Head of caudate nucleus (tissue), 42 donors: ENCODE measurements at regions not wholly inside any gene's neighbourhood (a gene's known extent, or its start where the extent isn't known, plus 50 kb on each side); places are given as distances from the start of the nearest gene placed in this dataset.

Experiments used
- DNase-seq, 42 donors: peaks; one replicate each; pipeline versions ENCODE4 v3.0.0 to v3.0.0-alpha.2; 2020 to 2021; ENCODE audit warnings: mixed read lengths in 7 of 42
- intact Hi-C: fragments of 100-400 bp; cut with DNase I; formaldehyde crosslinking; loops from one replicate; pipeline ENCODE4 v1.15.0; 2022

- intact Hi-C loops = no loop called here
- no peak for DNase-seq
Observed at GRCh38 chr1:177556163-177556562, 385.4 kb downstream of the BRINP2 start.

- DNase-seq = no peak
- intact Hi-C loops = no loop called here
Observed at GRCh38 chr1:177547200-177547599, 376.4 kb downstream of the BRINP2 start.

GRCh38 chr1:177546346-177546745 lies 375.6 kb downstream of the BRINP2 start:
- intact Hi-C loops = no loop called here

GRCh38 chr1:177526201-177526600 lies 355.4 kb downstream of the BRINP2 start:
- intact Hi-C loops = no loop called here
- no peak for DNase-seq

More at GRCh38 chr1:177546346-177546745, 375.6 kb downstream of the BRINP2 start:
- DNase-seq = no peak

GRCh38 chr1:177525176-177525575 lies 354.4 kb downstream of the BRINP2 start:
- intact Hi-C loops = no loop called here
- DNase-seq = no peak

GRCh38 chr1:177517546-177517945 lies 346.8 kb downstream of the BRINP2 start:
- intact Hi-C loops = no loop called here
- no peak for DNase-seq

GRCh38 chr1:177514207-177514606 lies 343.4 kb downstream of the BRINP2 start:
- no peak for DNase-seq
- intact Hi-C loops = no loop called here

- intact Hi-C loops = no loop called here
Observed at GRCh38 chr1:177511036-177511435, 340.3 kb downstream of the BRINP2 start.

GRCh38 chr1:177505905-177506590 lies 335.3 kb downstream of the BRINP2 start:
- DNase-seq = no peak
- intact Hi-C loops = no loop called here

More at GRCh38 chr1:177511036-177511435, 340.3 kb downstream of the BRINP2 start:
- no peak for DNase-seq

- intact Hi-C loops = no loop called here
- no peak for DNase-seq
Observed at GRCh38 chr1:177495878-177496277, 325.1 kb downstream of the BRINP2 start.

- intact Hi-C loops = no loop called here
- DNase-seq = no peak
Observed at GRCh38 chr1:177490786-177491185, 320.0 kb downstream of the BRINP2 start.

- intact Hi-C loops = no loop called here
Observed at GRCh38 chr1:177490036-177490639, 319.4 kb downstream of the BRINP2 start.

GRCh38 chr1:177488722-177489121 lies 318.0 kb downstream of the BRINP2 start:
- intact Hi-C loops = no loop called here

More at GRCh38 chr1:177490036-177490639, 319.4 kb downstream of the BRINP2 start:
- no peak for DNase-seq

GRCh38 chr1:177487481-177487880 lies 316.7 kb downstream of the BRINP2 start:
- intact Hi-C loops = no loop called here
- no peak for DNase-seq

More at GRCh38 chr1:177488722-177489121, 318.0 kb downstream of the BRINP2 start:
- no peak for DNase-seq

- no peak for DNase-seq
- intact Hi-C loops = no loop called here
Observed at GRCh38 chr1:177480741-177481305, 310.1 kb downstream of the BRINP2 start.

- DNase-seq = no peak
- intact Hi-C loops = no loop called here
Observed at GRCh38 chr1:177479600-177479999, 308.8 kb downstream of the BRINP2 start.

GRCh38 chr1:177476676-177477075 lies 305.9 kb downstream of the BRINP2 start:
- DNase-seq = no peak
- intact Hi-C loops = no loop called here

GRCh38 chr1:177472567-177472966 lies 301.8 kb downstream of the BRINP2 start:
- intact Hi-C loops = no loop called here

GRCh38 chr1:177471244-177471643 lies 300.5 kb downstream of the BRINP2 start:
- DNase-seq = no peak
- intact Hi-C loops = no loop called here

More at GRCh38 chr1:177472567-177472966, 301.8 kb downstream of the BRINP2 start:
- DNase-seq = no peak

GRCh38 chr1:177469519-177469918 lies 298.8 kb downstream of the BRINP2 start:
- intact Hi-C loops = no loop called here
- no peak for DNase-seq

- no peak for DNase-seq
- intact Hi-C loops = no loop called here
Observed at GRCh38 chr1:177466286-177466685, 295.5 kb downstream of the BRINP2 start.
